ENCODE measurements at regions not wholly inside any gene's neighbourhood (a gene's known extent, or its start where the extent isn't known, plus 50 kb on each side); places are given as distances from the start of the nearest gene placed in this dataset.

DNA sequence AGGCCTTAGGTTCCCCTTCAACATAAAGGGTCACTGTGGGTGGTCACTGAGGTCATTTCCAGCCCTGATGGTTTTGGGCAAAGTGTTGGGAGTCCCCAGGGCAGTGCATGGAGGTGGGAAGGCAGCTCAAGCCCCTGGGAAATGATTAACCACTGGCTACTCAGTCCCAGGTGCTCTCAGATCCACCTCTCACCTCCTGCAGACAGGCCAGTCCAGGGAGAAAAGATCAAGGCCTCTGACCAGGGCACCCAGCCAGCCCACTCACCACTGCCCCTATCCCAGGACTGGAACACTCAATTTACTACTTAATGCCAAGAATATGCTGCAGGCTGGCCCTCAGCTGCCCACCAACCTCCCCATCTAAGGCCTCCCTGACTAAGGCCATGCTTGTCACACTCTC, 1307.9 kb downstream of the UQCRFS1 start:
- TF ChIP-seq, protein P1, sequence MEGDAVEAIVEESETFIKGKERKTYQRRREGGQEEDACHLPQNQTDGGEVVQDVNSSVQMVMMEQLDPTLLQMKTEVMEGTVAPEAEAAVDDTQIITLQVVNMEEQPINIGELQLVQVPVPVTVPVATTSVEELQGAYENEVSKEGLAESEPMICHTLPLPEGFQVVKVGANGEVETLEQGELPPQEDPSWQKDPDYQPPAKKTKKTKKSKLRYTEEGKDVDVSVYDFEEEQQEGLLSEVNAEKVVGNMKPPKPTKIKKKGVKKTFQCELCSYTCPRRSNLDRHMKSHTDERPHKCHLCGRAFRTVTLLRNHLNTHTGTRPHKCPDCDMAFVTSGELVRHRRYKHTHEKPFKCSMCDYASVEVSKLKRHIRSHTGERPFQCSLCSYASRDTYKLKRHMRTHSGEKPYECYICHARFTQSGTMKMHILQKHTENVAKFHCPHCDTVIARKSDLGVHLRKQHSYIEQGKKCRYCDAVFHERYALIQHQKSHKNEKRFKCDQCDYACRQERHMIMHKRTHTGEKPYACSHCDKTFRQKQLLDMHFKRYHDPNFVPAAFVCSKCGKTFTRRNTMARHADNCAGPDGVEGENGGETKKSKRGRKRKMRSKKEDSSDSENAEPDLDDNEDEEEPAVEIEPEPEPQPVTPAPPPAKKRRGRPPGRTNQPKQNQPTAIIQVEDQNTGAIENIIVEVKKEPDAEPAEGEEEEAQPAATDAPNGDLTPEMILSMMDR (conservative IDR thresholded peaks at IDR 0.05; ENCODE audit: low read length) = no peak
- TF ChIP-seq EZH2phosphoT487 (IDR thresholded peaks at IDR 0.05; ENCODE audit: borderline replicate concordance) = no peak

Measured in Loucy (cell line).